Neural progenitor cell (in vitro differentiated cells): ENCODE measurements at regions not wholly inside any gene's neighbourhood (a gene's known extent, or its start where the extent isn't known, plus 50 kb on each side); places are given as distances from the start of the nearest gene placed in this dataset.

Source experiments
- DNase-seq: peaks from one replicate; pipeline ENCODE4 v3.0.0-alpha.2; 2016; ENCODE audit warnings: low spot score
- H2AFZ ChIP-seq: fragments of 200-600 bp; sonication (generic); replicated peaks from 2 replicates; pipeline ENCODE4 v1.6.1; 2016; ENCODE audit warnings: antibody characterized with exemption
- H3F3A ChIP-seq: fragments of 200-600 bp; sonication (generic); 2 replicates; pipeline ENCODE4 v1.6.1; 2016; ENCODE audit warnings: antibody characterized with exemption, low read depth
- H3K27ac ChIP-seq: fragments of 200-600 bp; sonication (generic); 2 replicates; pipeline ENCODE4 v1.5.1; 2016; ENCODE audit warnings: mild to moderate bottlenecking
- H3K27me3 ChIP-seq: fragments of 200-600 bp; sonication (generic); 2 replicates; pipeline ENCODE4 v1.6.1; 2016; ENCODE audit warnings: mild to moderate bottlenecking, moderate library complexity
- H3K36me3 ChIP-seq: fragments of 200-600 bp; sonication (generic); 2 replicates; pipeline ENCODE4 v1.5.1; 2016
- H3K4me1 ChIP-seq: fragments of 200-600 bp; sonication (generic); 2 replicates; pipeline ENCODE4 v1.6.1; 2016; ENCODE audit warnings: mixed run types
- H3K4me2 ChIP-seq: fragments of 200-600 bp; sonication (generic); 2 replicates; pipeline ENCODE4 v1.6.1; 2016
- H3K4me3 ChIP-seq: fragments of 200-600 bp; sonication (generic); 2 replicates; pipeline ENCODE4 v1.5.1; 2016
- H3K79me2 ChIP-seq: fragments of 200-600 bp; sonication (generic); 2 replicates; pipeline ENCODE4 v1.6.1; 2016; ENCODE audit warnings: low read depth
- H3K9ac ChIP-seq: fragments of 200-600 bp; sonication (generic); 2 replicates; pipeline ENCODE4 v1.6.1; 2016
- H3K9me3 ChIP-seq: fragments of 200-600 bp; sonication (generic); 2 replicates; pipeline ENCODE4 v1.5.1; 2016; ENCODE audit warnings: low read depth
- H4K20me1 ChIP-seq: fragments of 200-600 bp; sonication (generic); 2 replicates; pipeline ENCODE4 v1.6.1; 2016; ENCODE audit warnings: low read depth
- H3K27ac Mint-ChIP-seq: 3 replicates; pipeline ENCODE4 v1.8.0; 2021; ENCODE audit warnings: mixed read lengths
- H3K27me3 Mint-ChIP-seq: 2 replicates; pipeline ENCODE4 v1.8.0; 2022; ENCODE audit warnings: low read depth, mild to moderate bottlenecking, inconsistent platforms, moderate library complexity, mixed read lengths; ENCODE audit not compliant: insufficient read depth
- H3K36me3 Mint-ChIP-seq: 3 replicates; pipeline ENCODE4 v1.8.0; 2021; ENCODE audit warnings: mixed read lengths
- H3K4me1 Mint-ChIP-seq: 3 replicates; pipeline ENCODE4 v1.8.0; 2021; ENCODE audit warnings: mixed read lengths
- H3K4me3 Mint-ChIP-seq: 3 replicates; pipeline ENCODE4 v1.8.0; 2021; ENCODE audit warnings: mild to moderate bottlenecking, moderate library complexity, mixed read lengths
- H3K9me3 Mint-ChIP-seq: 3 replicates; pipeline ENCODE4 v1.8.0; 2020; ENCODE audit warnings: mixed read lengths
- EZH2 ChIP-seq: fragments of 200-600 bp; sonication (generic); IDR thresholded peaks from 2 replicates; pipeline ENCODE4 v1.6.1; 2017; ENCODE audit warnings: antibody characterized with exemption, mild to moderate bottlenecking, moderate library complexity
- EZH2phosphoT487 ChIP-seq: fragments of 200-600 bp; sonication (generic); IDR thresholded peaks from 2 replicates; pipeline ENCODE4 v1.6.1; 2017; ENCODE audit warnings: antibody characterized with exemption
- TF ChIP-seq, protein P1 (sequence below): fragments of 200-600 bp; sonication (generic); IDR thresholded peaks from 2 replicates; pipeline ENCODE4 v1.5.1; 2017; ENCODE audit warnings: antibody characterized with exemption, mild to moderate bottlenecking

DNA sequence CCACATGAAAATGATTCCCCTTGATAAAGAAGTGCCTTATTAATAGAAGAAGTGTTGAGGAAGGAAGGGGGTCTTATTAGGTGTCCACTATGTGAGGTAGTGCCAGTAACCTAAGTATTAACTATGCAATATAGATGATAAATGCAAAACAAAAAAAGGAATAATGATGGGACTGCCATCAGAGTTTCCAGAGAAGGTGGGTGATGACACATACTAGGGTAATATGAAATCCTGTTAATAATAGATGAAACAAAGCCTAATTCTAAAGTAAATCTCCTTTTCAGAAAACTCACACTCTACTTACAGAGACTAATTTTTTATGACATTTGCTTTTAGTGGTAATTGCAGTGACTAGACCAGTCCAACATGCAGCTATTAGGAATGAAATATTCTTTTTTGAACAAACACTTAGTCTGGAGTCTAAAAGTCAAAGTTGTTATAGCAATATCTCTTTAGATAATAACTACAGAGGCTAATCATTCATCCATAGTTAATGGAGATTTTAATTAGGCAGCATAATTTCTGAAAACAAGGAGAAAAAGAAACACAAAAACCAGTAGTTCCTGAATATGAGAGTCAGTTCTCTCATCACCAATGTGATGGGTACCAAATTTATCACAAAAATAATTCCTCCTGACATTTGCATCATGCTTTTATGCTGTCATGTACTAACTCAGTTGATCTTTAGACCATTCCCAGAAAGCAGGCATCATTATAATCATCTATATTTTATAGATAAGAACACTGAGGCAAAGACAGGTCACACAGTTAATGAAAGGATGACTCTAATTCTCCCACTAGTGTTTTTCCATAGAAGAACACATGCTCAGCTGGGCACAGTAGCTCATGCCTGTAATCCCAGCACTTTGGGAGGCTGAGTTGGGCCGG lies 208.8 kb upstream of the ARG1 start:
- Histone ChIP-seq H3K9me3 (no peaks in the 10 kb centered on the region), H2AFZ (no peak overlapping the region), H3K9ac (no peak overlapping the region), H3K4me2 (no peak overlapping the region), H3K4me1 (peaks cover 13% of the 10 kb centered on the region), H3K36me3 (no peaks in the 10 kb centered on the region), H3K4me3 (no peak overlapping the region), H3K27ac (no peak overlapping the region), H4K20me1 (no peaks in the 10 kb centered on the region), H3F3A (peaks cover 11% of the 10 kb centered on the region), H3K27me3 (no peaks in the 10 kb centered on the region), H3K79me2 (no peaks in the 10 kb centered on the region)
- TF ChIP-seq, protein P1, sequence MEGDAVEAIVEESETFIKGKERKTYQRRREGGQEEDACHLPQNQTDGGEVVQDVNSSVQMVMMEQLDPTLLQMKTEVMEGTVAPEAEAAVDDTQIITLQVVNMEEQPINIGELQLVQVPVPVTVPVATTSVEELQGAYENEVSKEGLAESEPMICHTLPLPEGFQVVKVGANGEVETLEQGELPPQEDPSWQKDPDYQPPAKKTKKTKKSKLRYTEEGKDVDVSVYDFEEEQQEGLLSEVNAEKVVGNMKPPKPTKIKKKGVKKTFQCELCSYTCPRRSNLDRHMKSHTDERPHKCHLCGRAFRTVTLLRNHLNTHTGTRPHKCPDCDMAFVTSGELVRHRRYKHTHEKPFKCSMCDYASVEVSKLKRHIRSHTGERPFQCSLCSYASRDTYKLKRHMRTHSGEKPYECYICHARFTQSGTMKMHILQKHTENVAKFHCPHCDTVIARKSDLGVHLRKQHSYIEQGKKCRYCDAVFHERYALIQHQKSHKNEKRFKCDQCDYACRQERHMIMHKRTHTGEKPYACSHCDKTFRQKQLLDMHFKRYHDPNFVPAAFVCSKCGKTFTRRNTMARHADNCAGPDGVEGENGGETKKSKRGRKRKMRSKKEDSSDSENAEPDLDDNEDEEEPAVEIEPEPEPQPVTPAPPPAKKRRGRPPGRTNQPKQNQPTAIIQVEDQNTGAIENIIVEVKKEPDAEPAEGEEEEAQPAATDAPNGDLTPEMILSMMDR, result no peak
- TF ChIP-seq EZH2phosphoT487 (no peak), EZH2 (no peak)
- H3K36me3 Mint-ChIP-seq, result no peaks in the 10 kb centered on the region
- peaks cover 14% of the 10 kb centered on the region for H3K4me1 Mint-ChIP-seq
- H3K4me3 Mint-ChIP-seq, result no peak overlapping the region
- peaks cover under 1% of the 10 kb centered on the region for H3K9me3 Mint-ChIP-seq
- DNase-seq, result no peak
- peaks cover 5% of the 10 kb centered on the region for H3K27me3 Mint-ChIP-seq
- no peak overlapping the region for H3K27ac Mint-ChIP-seq

DNA sequence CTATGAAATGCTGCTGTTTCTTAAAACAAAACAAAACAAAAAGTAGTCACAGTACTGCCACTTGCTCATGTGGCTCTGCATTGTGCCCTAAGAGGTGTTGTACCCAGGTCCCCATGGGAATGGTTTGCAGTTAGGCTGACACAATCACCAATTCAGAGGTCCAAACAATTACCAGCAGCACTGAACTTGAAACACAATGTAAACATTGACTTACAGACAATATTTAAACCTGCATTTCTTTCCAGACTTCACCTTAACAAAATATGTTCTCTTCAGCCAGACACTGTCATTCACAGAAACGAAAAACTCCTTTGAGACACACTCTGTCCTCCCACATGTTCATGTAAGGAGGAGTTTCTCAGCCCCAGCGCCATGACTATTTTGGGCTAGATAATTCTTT lies 206.8 kb upstream of the ARG1 start:
- peaks cover 7% of the 10 kb centered on the region for H3K27me3 Mint-ChIP-seq

DNA sequence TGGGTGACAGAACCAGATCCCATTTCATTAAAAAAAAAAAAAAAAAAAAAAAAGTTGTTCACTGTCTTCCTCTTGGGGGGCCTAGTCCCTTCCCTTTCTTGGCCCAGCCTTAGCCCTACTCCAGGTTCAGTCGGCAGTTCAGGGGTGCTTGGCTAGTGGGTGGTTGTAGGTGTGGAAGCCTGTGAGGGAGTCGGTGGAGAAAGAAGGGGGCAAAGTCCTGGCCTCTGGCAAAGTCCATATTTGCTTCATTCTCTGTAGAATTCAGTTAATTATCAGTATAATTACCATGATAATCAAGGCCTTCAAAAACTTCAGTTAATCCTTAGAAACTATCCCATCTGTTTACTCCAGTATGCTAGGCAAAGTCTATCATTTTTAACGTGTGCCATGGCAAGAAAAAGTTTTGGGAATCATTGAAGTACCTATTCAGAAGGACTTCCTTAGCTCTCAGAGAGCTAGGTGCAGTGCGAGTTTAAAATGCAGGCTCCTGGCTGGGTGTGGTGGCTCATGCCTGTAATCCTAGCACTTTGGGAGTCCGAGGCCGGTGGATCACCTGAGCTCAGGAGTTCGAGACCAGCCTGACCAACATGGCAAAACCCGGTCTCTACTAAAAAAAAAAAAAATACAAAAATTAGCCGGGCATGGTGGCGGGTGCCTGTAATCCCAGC lies 205.7 kb upstream of the ARG1 start:
- H3K27ac Mint-ChIP-seq, result no peak overlapping the region
- H3K4me3 Mint-ChIP-seq, result no peak overlapping the region
- Histone ChIP-seq H3K27ac (no peak overlapping the region), H2AFZ (no peak overlapping the region), H3F3A (peaks cover 12% of the 10 kb centered on the region), H3K4me2 (no peak overlapping the region), H3K79me2 (no peaks in the 10 kb centered on the region), H3K4me3 (no peak overlapping the region), H3K4me1 (peaks cover 15% of the 10 kb centered on the region), H3K9ac (no peak overlapping the region), H3K9me3 (peaks cover 4% of the 10 kb centered on the region), H3K36me3 (no peaks in the 10 kb centered on the region), H3K27me3 (no peaks in the 10 kb centered on the region), H4K20me1 (no peaks in the 10 kb centered on the region)
- H3K9me3 Mint-ChIP-seq, result peaks cover 2% of the 10 kb centered on the region
- TF ChIP-seq, protein P1, result no peak
- no peak for TF ChIP-seq EZH2phosphoT487
- TF ChIP-seq EZH2, result no peak
- peaks cover 17% of the 10 kb centered on the region for H3K4me1 Mint-ChIP-seq
- H3K36me3 Mint-ChIP-seq, result no peaks in the 10 kb centered on the region
- no peak for DNase-seq
- H3K27me3 Mint-ChIP-seq, result peaks cover 7% of the 10 kb centered on the region

More for the DNA sequence above, 206.8 kb upstream of the ARG1 start:
- H3K4me2 ChIP-seq, result no peak overlapping the region
- Mint-ChIP-seq H3K9me3 (peaks cover 2% of the 10 kb centered on the region), H3K36me3 (no peaks in the 10 kb centered on the region), H3K4me1 (peaks cover 17% of the 10 kb centered on the region), H3K4me3 (no peak overlapping the region), H3K27ac (no peak overlapping the region)
- peaks cover 12% of the 10 kb centered on the region for H3F3A ChIP-seq
- H3K36me3 ChIP-seq, result no peaks in the 10 kb centered on the region
- TF ChIP-seq EZH2phosphoT487 (no peak), EZH2 (no peak)
- TF ChIP-seq, protein P1, result no peak
- H3K4me1 ChIP-seq, result peaks cover 15% of the 10 kb centered on the region
- H4K20me1 ChIP-seq, result no peaks in the 10 kb centered on the region
- no peak overlapping the region for H3K4me3 ChIP-seq
- H3K9me3 ChIP-seq, result peaks cover 4% of the 10 kb centered on the region
- no peaks in the 10 kb centered on the region for H3K27me3 ChIP-seq
- DNase-seq, result no peak
- H3K9ac ChIP-seq, result no peak overlapping the region
- no peaks in the 10 kb centered on the region for H3K79me2 ChIP-seq
- H2AFZ ChIP-seq, result no peak overlapping the region
- no peak overlapping the region for H3K27ac ChIP-seq
